K562 (cell line): ENCODE measurements at regions not wholly inside any gene's neighbourhood (a gene's known extent, or its start where the extent isn't known, plus 50 kb on each side); places are given as distances from the start of the nearest gene placed in this dataset.

Source experiments
- ATAC-seq: fragments of 200-7000 bp; cut with Tn5 transposase; 3 replicates; pipeline ENCODE4 v1.9.1; 2020; ENCODE audit warnings: moderate library complexity
- BruUV-seq: library from RNA; stranded (reverse); fragments of 400-500 nt; replicated peaks from 2 replicates; lab custom pipeline; 2021; lab: Mats Ljungman, UMichigan
- CTCF ChIA-PET: fragments of 300-600 bp; formaldehyde crosslinking; extraction: SDS; loops from one replicate; lab custom pipeline; 2021; ENCODE audit warnings: low intra/inter-chr PET ratio; lab: Yijun Ruan, JAX
- POLR2A ChIA-PET: fragments of 300-600, 350-650 bp; sonication (Branson Sonifier 250); formaldehyde crosslinking; extraction: SDS; loops from one replicate; lab custom pipeline; 2021; ENCODE audit warnings: antibody characterized with exemption, inconsistent platforms; lab: Yijun Ruan, JAX
- DNase-seq, 4 experiments: peaks; one replicate each; pipeline versions ENCODE4 v3.0.0 to v3.0.0-alpha.2; 2011 to 2018; ENCODE audit warnings: low spot score in 3 of 4, mixed read lengths in 3 of 4; ENCODE audit errors: extremely low read depth in 1 of 4
- FAIRE-seq: peaks from 2 replicates; lab custom pipeline; 2011; peaks lifted over from hg19 to GRCh38; lab: Jason Lieb, UNC
- H2AFZ ChIP-seq: 2 replicates; pipeline ENCODE4 v1.6.0; 2011; ENCODE audit warnings: low read depth, low read length, control low read depth, inconsistent platforms
- H3K27ac ChIP-seq: fragments of 200-600 bp; 3 replicates; pipeline ENCODE4 v1.8.0; 2011; ENCODE audit warnings: low read depth, mild to moderate bottlenecking, control low read depth, inconsistent platforms, low read length, moderate library complexity, mixed read lengths; ENCODE audit errors: extremely low read depth
- H3K27me3 ChIP-seq, 2 experiments: fragments of 300-600 bp in 1 of 2; 2 replicates in 1 of 2; 3 replicates in 1 of 2; pipeline versions ENCODE4 v1.6.0 to v1.8.0; 2011; ENCODE audit warnings: inconsistent platforms in 2 of 2, low read length in 2 of 2, mild to moderate bottlenecking in 1 of 2, mixed read lengths in 1 of 2, moderate library complexity in 1 of 2; ENCODE audit not compliant: control insufficient read depth in 2 of 2, insufficient read depth in 2 of 2
- H3K36me3 ChIP-seq: fragments of 300-600 bp; 3 replicates; pipeline ENCODE4 v1.8.0; 2011; ENCODE audit warnings: mild to moderate bottlenecking, low read length, inconsistent platforms; ENCODE audit not compliant: control insufficient read depth, insufficient read depth
- H3K4me1 ChIP-seq, 2 experiments: fragments of 200-600 bp in 1 of 2; replicated peaks in 1 of 2; 2 replicates in 1 of 2; 3 replicates in 1 of 2; pipeline versions ENCODE4 v1.5.1 to v1.8.0; 2011; ENCODE audit warnings: inconsistent platforms in 2 of 2, low read length in 2 of 2, mild to moderate bottlenecking in 1 of 2, mixed read lengths in 1 of 2, moderate library complexity in 1 of 2; ENCODE audit not compliant: control insufficient read depth in 2 of 2, insufficient read depth in 2 of 2
- H3K4me2 ChIP-seq: 2 replicates; pipeline ENCODE4 v1.6.1; 2011; ENCODE audit warnings: low read length, control low read depth, inconsistent platforms, mixed read lengths; ENCODE audit not compliant: insufficient read depth
- H3K4me3 ChIP-seq: fragments of 200-600 bp; sonication (generic), shearing (Covaris generic); 2 replicates; pipeline ENCODE4 v1.5.1; 2016; ENCODE audit warnings: control low read depth, inconsistent platforms
- H3K79me2 ChIP-seq: fragments of 200-600 bp; 3 replicates; pipeline ENCODE4 v1.8.0; 2011; ENCODE audit warnings: low read length, inconsistent platforms; ENCODE audit not compliant: control insufficient read depth, insufficient read depth
- H3K9ac ChIP-seq, 2 experiments: 2 replicates each; pipeline versions ENCODE4 v1.6.0 to v1.6.1; 2011; ENCODE audit warnings: low read depth in 2 of 2, low read length in 2 of 2, control low read depth in 1 of 2, inconsistent platforms in 1 of 2, mild to moderate bottlenecking in 1 of 2, mixed read lengths in 1 of 2; ENCODE audit not compliant: insufficient read depth in 1 of 2
- H3K9me1 ChIP-seq: one replicate; pipeline ENCODE4 v1.6.0; 2011; ENCODE audit warnings: inconsistent platforms, mild to moderate bottlenecking, low read length, moderate library complexity; ENCODE audit not compliant: control insufficient read depth, insufficient read depth
- H3K9me3 ChIP-seq: replicated peaks from 2 replicates; pipeline ENCODE4 v1.5.1; 2011; ENCODE audit warnings: low read depth, low read length, inconsistent platforms; ENCODE audit not compliant: control insufficient read depth, insufficient read depth
- H4K20me1 ChIP-seq: replicated peaks from 2 replicates; pipeline ENCODE4 v1.6.1; 2011; ENCODE audit warnings: low read length, inconsistent platforms, mixed read lengths; ENCODE audit not compliant: control insufficient read depth, insufficient read depth
- CHD1 ChIP-seq: fragments of 200-600 bp; sonication (generic); IDR thresholded peaks from one replicate; pipeline ENCODE4 v1.6.1; 2012; ENCODE audit warnings: mild to moderate bottlenecking, moderate library complexity, low read length, inconsistent platforms
- HLTF ChIP-seq: fragments of 450-650 bp; IDR thresholded peaks from 2 replicates; pipeline ENCODE4 v1.6.1; 2016
- NR2C2 ChIP-seq, 2 experiments: fragments of 200-800 bp in 1 of 2; sonication (Bioruptor generic) in 1 of 2; sonication (generic) in 1 of 2; formaldehyde crosslinking in 1 of 2; IDR thresholded peaks; 2 replicates each; pipeline versions ENCODE4 v1.6.1 to v1.8.0; 2016 to 2022; ENCODE audit warnings: mild to moderate bottlenecking in 1 of 2, missing compliant biosample characterization in 1 of 2, missing genetic modification characterization in 1 of 2, missing genetic modification reagents in 1 of 2
- PML ChIP-seq: IDR thresholded peaks from 2 replicates; pipeline ENCODE4 v1.6.1; 2012; ENCODE audit warnings: low read length, inconsistent platforms
- ZBTB12 ChIP-seq: fragments of 250-450 bp; sonication (Bioruptor Pico); IDR thresholded peaks from 2 replicates; pipeline ENCODE4 v1.4.0; 2020
- ZNF347 ChIP-seq: fragments of 450-650 bp; formaldehyde crosslinking; IDR thresholded peaks from 2 replicates; pipeline ENCODE4 v1.4.0; 2020; ENCODE audit warnings: low read depth, mild to moderate bottlenecking, moderate library complexity
- WGBS: fragments of 100-300 bp; shearing (Covaris generic); methylation state at CpG from one replicate; pipeline ENCODE4 v1.1.6; 2016; ENCODE audit warnings: low coverage, mixed read lengths; ENCODE audit not compliant: insufficient coverage; ENCODE audit errors: missing lambda C conversion rate; 5-methylcytosine and 5-hydroxymethylcytosine counted together
- in situ Hi-C: fragments of 300-500 bp; cut with MboI; formaldehyde crosslinking; loops from 4 replicates; pipeline ENCODE4 v1.15.0; 2018; ENCODE audit warnings: inconsistent platforms, mixed read lengths
- intact Hi-C: fragments of 100-400 bp; cut with micrococcal nuclease; formaldehyde crosslinking; loops from 2 replicates; pipeline ENCODE4 v1.14.2; 2022
- TF ChIP-seq, protein P1 (sequence below): sonication (generic); formaldehyde crosslinking; IDR thresholded peaks from 2 replicates; pipeline ENCODE4 v1.8.1; 2023; ENCODE audit warnings: mild to moderate bottlenecking, missing genetic modification reagents, moderate library complexity
- TF ChIP-seq, protein P2 (sequence below): fragments of 450-650 bp; conservative IDR thresholded peaks from 2 replicates; pipeline ENCODE4 v1.6.1; 2016; ENCODE audit warnings: missing genetic modification characterization, low read depth, mild to moderate bottlenecking, missing compliant biosample characterization, moderate library complexity

GRCh38 chr5:20692913-20693312 lies 704.9 kb upstream of the CDH18 start:
- TF ChIP-seq NR2C2 (CRISPR knock-in tag; IDR thresholded peaks at IDR 0.05) = no peak
- no peak for TF ChIP-seq NR2C2 (tag; IDR thresholded peaks at IDR 0.05)
- no peak for TF ChIP-seq ZNF347 (CRISPR knock-in tag)
- TF ChIP-seq ZBTB12 = no peak
- TF ChIP-seq, protein P1, sequence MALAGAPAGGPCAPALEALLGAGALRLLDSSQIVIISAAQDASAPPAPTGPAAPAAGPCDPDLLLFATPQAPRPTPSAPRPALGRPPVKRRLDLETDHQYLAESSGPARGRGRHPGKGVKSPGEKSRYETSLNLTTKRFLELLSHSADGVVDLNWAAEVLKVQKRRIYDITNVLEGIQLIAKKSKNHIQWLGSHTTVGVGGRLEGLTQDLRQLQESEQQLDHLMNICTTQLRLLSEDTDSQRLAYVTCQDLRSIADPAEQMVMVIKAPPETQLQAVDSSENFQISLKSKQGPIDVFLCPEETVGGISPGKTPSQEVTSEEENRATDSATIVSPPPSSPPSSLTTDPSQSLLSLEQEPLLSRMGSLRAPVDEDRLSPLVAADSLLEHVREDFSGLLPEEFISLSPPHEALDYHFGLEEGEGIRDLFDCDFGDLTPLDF (CRISPR knock-in tag) = no peak
- no peak for TF ChIP-seq PML
- TF ChIP-seq HLTF = no peak
- no peak for TF ChIP-seq CHD1
- TF ChIP-seq, protein P2, sequence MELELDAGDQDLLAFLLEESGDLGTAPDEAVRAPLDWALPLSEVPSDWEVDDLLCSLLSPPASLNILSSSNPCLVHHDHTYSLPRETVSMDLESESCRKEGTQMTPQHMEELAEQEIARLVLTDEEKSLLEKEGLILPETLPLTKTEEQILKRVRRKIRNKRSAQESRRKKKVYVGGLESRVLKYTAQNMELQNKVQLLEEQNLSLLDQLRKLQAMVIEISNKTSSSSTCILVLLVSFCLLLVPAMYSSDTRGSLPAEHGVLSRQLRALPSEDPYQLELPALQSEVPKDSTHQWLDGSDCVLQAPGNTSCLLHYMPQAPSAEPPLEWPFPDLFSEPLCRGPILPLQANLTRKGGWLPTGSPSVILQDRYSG = no peak
- Histone ChIP-seq H3K27ac (no peak overlapping the region), H3K9me3 (no peaks in the 10 kb centered on the region; the same call in 1 of the 2 replicates), H3K36me3 (no peaks in the 10 kb centered on the region), H3K9ac (no peak overlapping the region), H3K4me3 (no peak overlapping the region), H4K20me1 (no peaks in the 10 kb centered on the region), H3K4me2 (no peak overlapping the region), H3K79me2 (no peaks in the 10 kb centered on the region), H3K27me3 (no peaks in the 10 kb centered on the region), H3K9me1 (no peaks in the 10 kb centered on the region), H2AFZ (no peak overlapping the region), H3K4me1 (no peaks in the 10 kb centered on the region)
- ChIA-PET POLR2A (no interaction called here), CTCF (no interaction called here)
- ATAC-seq = no peak
- no TSS peak for BruUV-seq
- DNase-seq = no peak
- no peak for FAIRE-seq
- in situ Hi-C loops = no loop called here
- 0% methylated on average over 1 of the region's 1 CpG for WGBS
- intact Hi-C loops = no loop called here
